AML-193 (cell line): ENCODE measurements at regions not wholly inside any gene's neighbourhood (a gene's known extent, or its start where the extent isn't known, plus 50 kb on each side); places are given as distances from the start of the nearest gene placed in this dataset.
A peak's percentile ranks its signal among the peaks of the same experiment; 100 is the strongest.
"Not testable (repeated sequence)": the region's sequence is repeated elsewhere in the genome, so short reads cannot be mapped to it uniquely, and the experiment has no call there.

Experiments
- DNase-seq, 2 experiments: peaks; one replicate each; lab custom pipeline; 2025; lab: John Stamatoyannopoulos, UW

DNA sequence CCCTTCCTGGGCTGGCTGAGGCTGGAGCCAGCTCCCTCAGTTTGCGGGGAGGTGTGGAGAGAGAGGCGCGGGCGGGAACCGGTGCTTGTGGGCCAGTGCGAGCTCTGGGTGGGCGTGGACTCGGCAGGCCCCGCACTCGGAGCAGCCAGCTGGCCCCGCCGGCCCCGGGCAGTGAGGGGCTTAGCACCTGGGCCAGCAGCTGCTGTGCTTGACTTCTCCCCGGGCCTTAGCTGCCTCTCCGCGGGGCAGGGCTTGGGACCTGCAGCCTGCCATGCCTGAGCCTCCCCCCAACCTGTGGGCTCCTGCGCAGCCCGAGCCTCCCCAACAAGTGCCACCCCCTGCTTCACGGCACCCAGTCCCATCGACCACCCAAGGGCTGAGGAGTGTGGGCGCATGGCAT lies 81.6 kb upstream of the CCNG1 start:
- not testable (repeated sequence) for DNase-seq

DNA sequence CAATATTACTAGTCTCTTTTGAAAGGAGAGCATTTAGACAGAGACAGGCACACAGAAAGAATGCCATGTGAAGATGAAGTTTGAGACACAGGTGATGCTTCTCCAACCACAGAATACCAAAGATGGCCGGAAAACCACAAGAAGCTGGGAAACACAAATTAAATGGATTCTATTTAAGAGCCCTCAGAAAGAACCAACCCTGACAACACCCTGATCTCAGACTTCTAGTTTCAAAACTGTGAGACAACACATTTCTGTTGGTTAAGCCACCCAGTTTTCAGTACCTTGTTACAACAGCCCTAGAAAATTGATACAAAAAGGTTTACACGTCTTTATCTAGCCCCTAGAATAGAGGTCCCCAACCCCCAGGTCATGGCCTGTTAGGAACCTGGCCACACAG lies 79.8 kb upstream of the CCNG1 start:
- DNase-seq = no peak

DNA sequence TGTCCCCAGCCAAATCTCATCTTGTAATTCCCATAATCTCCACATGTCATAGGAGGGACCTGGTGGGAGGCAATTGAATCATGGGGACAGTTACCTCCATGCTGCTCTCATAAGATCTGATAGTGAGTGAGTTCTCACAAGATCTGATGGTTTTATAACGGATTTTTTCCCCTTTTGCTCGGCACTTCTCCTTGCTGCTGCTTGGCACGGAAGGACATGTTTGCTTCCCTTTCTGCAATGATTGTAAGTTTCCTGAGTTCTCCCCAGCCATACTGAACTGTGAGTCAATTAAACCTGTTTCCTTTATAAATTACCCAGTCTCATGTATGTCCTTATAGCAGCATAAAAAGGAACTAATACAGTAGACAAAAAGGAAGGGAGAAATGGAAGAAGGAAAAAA lies 76.7 kb upstream of the CCNG1 start:
- DNase-seq = peak; percentile 35 to 51

GRCh38 chr5:163361450-163361849 lies 75.9 kb upstream of the CCNG1 start:
- DNase-seq = no peak

GRCh38 chr5:163362840-163363371 lies 74.5 kb upstream of the CCNG1 start:
- no peak for DNase-seq

DNA sequence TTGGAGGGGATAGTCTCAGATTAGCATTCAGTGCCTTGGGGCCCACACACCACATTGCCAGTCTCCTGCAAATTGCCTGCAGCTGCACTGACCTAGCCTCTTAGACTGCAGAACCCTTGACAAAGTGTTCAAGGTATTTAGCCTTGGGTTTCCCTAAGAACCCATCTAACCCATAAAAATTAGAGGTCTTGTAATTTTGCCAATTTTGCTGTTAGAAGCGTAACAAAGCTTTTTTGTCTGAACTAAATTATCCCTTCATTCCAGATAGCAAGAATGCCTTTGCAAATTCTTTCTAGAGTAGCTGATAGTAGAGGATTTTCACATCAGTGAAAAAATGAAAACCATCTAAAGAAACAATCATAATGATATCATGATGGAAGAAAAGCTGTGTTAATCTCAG lies 74.0 kb upstream of the CCNG1 start:
- DNase-seq = no peak

GRCh38 chr5:163366757-163367156 lies 70.6 kb upstream of the CCNG1 start:
- DNase-seq = no peak

- DNase-seq = no peak
These were observed 67.5 kb upstream of the CCNG1 start for GRCh38 chr5:163369776-163370385.

- no peak for DNase-seq
These were observed 63.8 kb upstream of the CCNG1 start for GRCh38 chr5:163373436-163374084.

- DNase-seq = no peak
These were observed 59.4 kb upstream of the CCNG1 start for GRCh38 chr5:163377982-163378381.

GRCh38 chr5:163379298-163380155 lies 57.9 kb upstream of the CCNG1 start:
- DNase-seq = peak; percentile 62 to 80

- DNase-seq = no peak
These were observed 55.6 kb upstream of the CCNG1 start for GRCh38 chr5:163381832-163382231.

DNA sequence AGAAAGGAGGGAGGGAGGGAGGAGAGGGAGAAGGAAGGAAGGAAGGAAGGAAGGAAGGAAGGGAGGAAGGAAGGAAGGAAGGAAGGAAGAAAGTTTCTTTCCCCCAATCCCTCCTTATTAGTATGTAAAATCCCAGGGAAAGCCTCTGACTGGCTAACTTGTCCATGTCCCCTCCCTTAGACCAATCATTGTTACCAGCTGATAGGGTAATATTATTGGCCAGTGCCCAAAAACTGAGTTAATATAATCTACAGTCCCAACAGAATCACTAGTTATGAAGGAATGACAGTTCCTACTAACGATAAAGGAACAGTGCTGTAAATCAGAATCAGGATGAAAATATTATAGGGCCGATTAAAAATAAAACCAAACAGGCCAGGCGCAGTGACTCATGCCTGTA lies 53.6 kb upstream of the CCNG1 start:
- DNase-seq = no peak

DNA sequence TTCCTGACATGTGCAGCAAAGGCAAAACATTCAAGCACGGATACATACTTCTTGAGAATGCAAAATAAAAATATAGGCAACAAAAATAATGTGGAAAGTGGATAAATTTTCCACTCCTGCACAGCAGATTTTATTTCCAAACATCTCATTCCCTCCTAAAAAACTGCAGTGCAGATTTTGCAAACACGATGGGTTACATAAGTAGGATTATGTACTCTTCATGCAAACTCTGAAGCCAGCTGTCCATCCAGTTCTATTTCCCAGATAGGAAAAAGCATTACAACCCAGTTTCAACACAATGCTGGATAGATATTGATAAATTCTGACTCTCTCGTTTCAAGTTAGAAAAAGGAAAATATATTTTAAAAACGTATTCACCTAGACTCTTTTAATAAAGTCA lies 52.7 kb upstream of the CCNG1 start:
- no peak for DNase-seq

DNA sequence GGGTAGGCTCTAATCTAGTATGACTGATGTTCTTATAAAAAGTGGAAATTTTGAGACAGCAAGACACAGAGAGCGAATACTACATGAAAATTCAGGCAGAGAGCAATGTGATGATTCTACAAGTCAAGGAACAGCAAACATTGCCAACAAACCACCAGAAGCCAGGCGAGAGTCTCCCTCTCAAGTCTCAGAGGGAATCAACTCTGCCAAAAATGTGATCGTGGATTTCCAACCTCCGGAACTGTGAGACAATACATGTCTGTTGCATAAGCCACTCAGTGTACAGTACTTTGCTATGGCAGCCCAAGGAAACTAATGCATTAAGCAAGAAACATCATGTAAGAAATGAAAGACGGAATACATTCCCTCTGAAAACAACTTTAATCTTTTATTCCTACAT lies 52.1 kb upstream of the CCNG1 start:
- DNase-seq = no peak

DNA sequence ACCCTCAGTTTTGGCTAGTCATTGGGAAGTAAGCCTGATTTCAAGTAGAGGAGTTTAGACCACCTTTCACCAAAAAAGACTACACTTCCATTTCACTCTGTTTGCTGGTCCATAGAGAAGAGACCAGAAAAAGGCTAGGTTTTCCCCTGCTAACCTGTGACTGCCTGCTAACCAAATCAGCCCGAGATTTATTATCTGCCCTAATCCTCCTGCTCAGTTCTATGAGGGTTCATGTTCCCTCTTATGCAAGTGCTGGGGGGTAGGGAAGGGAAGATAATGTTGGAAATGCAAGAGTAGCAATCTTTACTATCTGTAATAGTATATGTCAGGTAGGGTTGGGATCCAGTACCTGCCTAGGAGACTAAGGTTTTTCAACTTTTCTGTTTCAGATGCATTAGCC lies 51.6 kb upstream of the CCNG1 start:
- DNase-seq = no peak

DNA sequence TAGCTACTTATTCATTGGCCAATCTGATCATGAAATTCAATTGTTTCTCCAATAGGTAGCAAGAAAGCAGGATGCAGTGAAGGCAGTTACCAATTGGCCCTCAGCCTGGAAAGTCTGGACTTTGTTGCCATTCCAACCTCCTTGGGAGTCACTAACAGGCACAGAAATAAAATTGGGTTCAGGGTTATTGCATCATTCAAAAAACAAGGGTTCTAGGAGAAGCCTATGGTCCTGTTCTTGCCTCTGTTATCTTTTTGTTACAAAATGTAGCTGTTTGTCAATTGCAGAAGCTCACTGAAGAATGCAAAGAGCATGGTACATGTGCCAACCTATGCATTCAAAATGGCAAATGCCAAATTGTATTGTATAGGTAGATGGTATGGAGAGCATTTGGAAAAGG lies 51.0 kb upstream of the CCNG1 start:
- DNase-seq = no peak

DNA sequence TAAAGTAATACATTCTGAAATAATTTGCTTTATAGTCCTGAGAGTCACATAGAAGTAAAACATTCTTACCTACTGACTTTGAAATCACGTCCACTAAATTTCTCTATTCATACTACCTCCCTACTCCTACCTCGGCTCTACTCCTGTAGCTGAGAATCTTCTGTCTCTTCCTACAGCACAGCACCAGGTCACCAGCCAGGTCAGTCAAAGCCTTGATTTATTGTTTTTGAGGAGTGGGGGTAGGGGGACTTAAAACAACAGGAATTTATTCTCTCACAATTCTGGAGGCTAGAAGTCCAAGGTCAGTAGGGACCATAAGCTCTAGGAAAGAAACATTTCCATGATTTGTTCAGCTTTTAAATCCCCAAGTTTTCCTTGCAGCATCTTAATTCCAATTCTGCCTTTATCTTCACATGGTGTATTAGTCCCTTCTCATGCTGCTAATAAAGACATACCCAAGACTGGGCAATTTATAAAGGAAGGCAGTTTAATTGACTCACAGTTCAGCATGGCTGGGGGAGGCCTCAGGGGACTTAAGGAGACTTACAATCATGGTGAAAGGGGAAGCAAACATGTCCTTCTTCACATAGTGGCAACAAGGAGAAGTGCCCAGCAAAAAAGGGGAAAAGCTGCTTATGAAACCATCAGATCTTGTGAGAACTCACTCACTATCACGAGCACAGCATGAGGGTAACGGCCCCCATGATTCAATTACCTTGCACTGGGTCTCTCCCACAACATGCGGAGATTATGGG lies 49.6 kb upstream of the CCNG1 start:
- no peak for DNase-seq
